ENCODE measurements at regions not wholly inside any gene's neighbourhood (a gene's known extent, or its start where the extent isn't known, plus 50 kb on each side); places are given as distances from the start of the nearest gene placed in this dataset.

DNA sequence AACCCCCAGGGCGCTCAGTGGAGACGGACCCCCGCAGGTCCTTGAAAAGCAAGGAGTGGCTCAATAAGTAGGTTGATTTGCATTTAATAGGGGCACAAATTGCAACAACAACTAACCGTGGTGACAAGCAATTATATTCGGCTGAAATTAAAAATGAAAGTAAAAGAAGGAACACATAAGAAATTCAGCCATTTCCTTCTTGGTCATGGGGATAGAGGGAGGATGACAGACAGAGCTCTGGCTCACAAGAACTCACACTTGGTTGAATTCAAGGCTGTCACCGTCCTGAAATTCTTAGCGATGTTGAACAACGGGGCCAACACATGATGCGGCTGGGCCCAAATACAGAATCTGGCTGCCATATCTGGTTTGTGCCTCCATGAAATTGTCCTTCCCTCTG, 129.0 kb downstream of the EDN3 start:
- TF ChIP-seq, protein P1, sequence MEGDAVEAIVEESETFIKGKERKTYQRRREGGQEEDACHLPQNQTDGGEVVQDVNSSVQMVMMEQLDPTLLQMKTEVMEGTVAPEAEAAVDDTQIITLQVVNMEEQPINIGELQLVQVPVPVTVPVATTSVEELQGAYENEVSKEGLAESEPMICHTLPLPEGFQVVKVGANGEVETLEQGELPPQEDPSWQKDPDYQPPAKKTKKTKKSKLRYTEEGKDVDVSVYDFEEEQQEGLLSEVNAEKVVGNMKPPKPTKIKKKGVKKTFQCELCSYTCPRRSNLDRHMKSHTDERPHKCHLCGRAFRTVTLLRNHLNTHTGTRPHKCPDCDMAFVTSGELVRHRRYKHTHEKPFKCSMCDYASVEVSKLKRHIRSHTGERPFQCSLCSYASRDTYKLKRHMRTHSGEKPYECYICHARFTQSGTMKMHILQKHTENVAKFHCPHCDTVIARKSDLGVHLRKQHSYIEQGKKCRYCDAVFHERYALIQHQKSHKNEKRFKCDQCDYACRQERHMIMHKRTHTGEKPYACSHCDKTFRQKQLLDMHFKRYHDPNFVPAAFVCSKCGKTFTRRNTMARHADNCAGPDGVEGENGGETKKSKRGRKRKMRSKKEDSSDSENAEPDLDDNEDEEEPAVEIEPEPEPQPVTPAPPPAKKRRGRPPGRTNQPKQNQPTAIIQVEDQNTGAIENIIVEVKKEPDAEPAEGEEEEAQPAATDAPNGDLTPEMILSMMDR (conservative IDR thresholded peaks at IDR 0.05; ENCODE audit: low read length): no peak
- no peak for TF ChIP-seq EZH2phosphoT487 (IDR thresholded peaks at IDR 0.05; ENCODE audit: borderline replicate concordance, low read depth, low read length)

Measured in OCI-LY7 (cell line).